ENCODE measurements at regions not wholly inside any gene's neighbourhood (a gene's known extent, or its start where the extent isn't known, plus 50 kb on each side); places are given as distances from the start of the nearest gene placed in this dataset.
"Not testable (repeated sequence)": the region's sequence is repeated elsewhere in the genome, so short reads cannot be mapped to it uniquely, and the experiment has no call there.

- not testable (repeated sequence) for H3K4me1 Mint-ChIP-seq (ENCODE audit: low read depth in 2 of 2); H3K27me3 Mint-ChIP-seq; H3K36me3 Mint-ChIP-seq (ENCODE audit: insufficient read depth); H3K4me3 Mint-ChIP-seq; H3K27ac Mint-ChIP-seq; H3K9me3 Mint-ChIP-seq; DNase-seq
- ATAC-seq (replicated peaks), result peak; percentile 58
Observed at GRCh38 chr1:206256935-206257334, 53.6 kb downstream of the SRGAP2 start.

- not testable (repeated sequence) for H3K4me3 Mint-ChIP-seq; H3K36me3 Mint-ChIP-seq (ENCODE audit: insufficient read depth); H3K27me3 Mint-ChIP-seq; H3K9me3 Mint-ChIP-seq; H3K27ac Mint-ChIP-seq; ATAC-seq (replicated peaks); H3K4me1 Mint-ChIP-seq (ENCODE audit: low read depth in 2 of 2); DNase-seq
Observed at GRCh38 chr1:206261473-206261872, 58.1 kb downstream of the SRGAP2 start.

- H3K27ac Mint-ChIP-seq; H3K27me3 Mint-ChIP-seq; H3K4me1 Mint-ChIP-seq (ENCODE audit: low read depth in 2 of 2); DNase-seq; H3K9me3 Mint-ChIP-seq; H3K36me3 Mint-ChIP-seq (ENCODE audit: insufficient read depth); H3K4me3 Mint-ChIP-seq; ATAC-seq (replicated peaks): not testable (repeated sequence)
Observed at GRCh38 chr1:206262424-206262823, 59.1 kb downstream of the SRGAP2 start.

GRCh38 chr1:206264916-206265315 lies 61.6 kb downstream of the SRGAP2 start:
- H3K4me1 Mint-ChIP-seq (ENCODE audit: low read depth in 2 of 2); ATAC-seq (replicated peaks); H3K27ac Mint-ChIP-seq; H3K4me3 Mint-ChIP-seq; H3K9me3 Mint-ChIP-seq; H3K36me3 Mint-ChIP-seq (ENCODE audit: insufficient read depth); DNase-seq; H3K27me3 Mint-ChIP-seq: not testable (repeated sequence)

GRCh38 chr1:206271153-206271552 lies 67.8 kb downstream of the SRGAP2 start:
- H3K27ac Mint-ChIP-seq; H3K9me3 Mint-ChIP-seq; ATAC-seq (replicated peaks); DNase-seq; H3K27me3 Mint-ChIP-seq; H3K36me3 Mint-ChIP-seq (ENCODE audit: insufficient read depth); H3K4me1 Mint-ChIP-seq (ENCODE audit: low read depth in 2 of 2); H3K4me3 Mint-ChIP-seq: not testable (repeated sequence)

GRCh38 chr1:206273104-206273503 lies 69.8 kb downstream of the SRGAP2 start:
- H3K4me3 Mint-ChIP-seq; H3K4me1 Mint-ChIP-seq (ENCODE audit: low read depth in 2 of 2); H3K27ac Mint-ChIP-seq; H3K9me3 Mint-ChIP-seq; ATAC-seq (replicated peaks); H3K27me3 Mint-ChIP-seq; DNase-seq; H3K36me3 Mint-ChIP-seq (ENCODE audit: insufficient read depth): not testable (repeated sequence)

GRCh38 chr1:206276143-206276542 lies 72.8 kb downstream of the SRGAP2 start:
- ATAC-seq (replicated peaks); DNase-seq; H3K27ac Mint-ChIP-seq; H3K27me3 Mint-ChIP-seq; H3K4me3 Mint-ChIP-seq; H3K4me1 Mint-ChIP-seq (ENCODE audit: low read depth in 2 of 2); H3K36me3 Mint-ChIP-seq (ENCODE audit: insufficient read depth); H3K9me3 Mint-ChIP-seq: not testable (repeated sequence)

GRCh38 chr1:206278683-206279082 lies 75.3 kb downstream of the SRGAP2 start:
- ATAC-seq (replicated peaks); DNase-seq; H3K9me3 Mint-ChIP-seq; H3K36me3 Mint-ChIP-seq (ENCODE audit: insufficient read depth); H3K27me3 Mint-ChIP-seq; H3K4me1 Mint-ChIP-seq (ENCODE audit: low read depth in 2 of 2); H3K4me3 Mint-ChIP-seq: not testable (repeated sequence)
- H3K27ac Mint-ChIP-seq, result peak overlapping the region in 1 of 2 donors; percentile 49

GRCh38 chr1:206280683-206281082 lies 77.3 kb downstream of the SRGAP2 start:
- H3K27ac Mint-ChIP-seq; H3K4me3 Mint-ChIP-seq; DNase-seq; ATAC-seq (replicated peaks); H3K4me1 Mint-ChIP-seq (ENCODE audit: low read depth in 2 of 2); H3K9me3 Mint-ChIP-seq; H3K27me3 Mint-ChIP-seq; H3K36me3 Mint-ChIP-seq (ENCODE audit: insufficient read depth): not testable (repeated sequence)

GRCh38 chr1:206281912-206282654 lies 78.7 kb downstream of the SRGAP2 start:
- H3K4me3 Mint-ChIP-seq, result peak overlapping the region in 1 of 2 donors; percentile 65
- not testable (repeated sequence) for H3K9me3 Mint-ChIP-seq; H3K4me1 Mint-ChIP-seq (ENCODE audit: low read depth in 2 of 2); DNase-seq; H3K27ac Mint-ChIP-seq; H3K27me3 Mint-ChIP-seq; H3K36me3 Mint-ChIP-seq (ENCODE audit: insufficient read depth)
- peak; percentile 66 for ATAC-seq (replicated peaks)

- H3K4me3 Mint-ChIP-seq; DNase-seq; H3K4me1 Mint-ChIP-seq (ENCODE audit: low read depth in 2 of 2); H3K36me3 Mint-ChIP-seq (ENCODE audit: insufficient read depth); ATAC-seq (replicated peaks); H3K27ac Mint-ChIP-seq; H3K27me3 Mint-ChIP-seq; H3K9me3 Mint-ChIP-seq: not testable (repeated sequence)
Observed at GRCh38 chr1:206285024-206285960, 82.0 kb downstream of the SRGAP2 start.

GRCh38 chr1:206287759-206288158 lies 84.4 kb downstream of the SRGAP2 start:
- ATAC-seq (replicated peaks); H3K4me1 Mint-ChIP-seq (ENCODE audit: low read depth in 2 of 2); H3K9me3 Mint-ChIP-seq; DNase-seq; H3K27me3 Mint-ChIP-seq; H3K27ac Mint-ChIP-seq; H3K36me3 Mint-ChIP-seq (ENCODE audit: insufficient read depth): not testable (repeated sequence)
- H3K4me3 Mint-ChIP-seq, result peak overlapping the region in 1 of 2 donors; percentile 72

GRCh38 chr1:206288453-206288852 lies 85.1 kb downstream of the SRGAP2 start:
- ATAC-seq (replicated peaks), result peak; percentile 94
- not testable (repeated sequence) for H3K36me3 Mint-ChIP-seq (ENCODE audit: insufficient read depth); DNase-seq; H3K27me3 Mint-ChIP-seq; H3K27ac Mint-ChIP-seq; H3K4me3 Mint-ChIP-seq; H3K9me3 Mint-ChIP-seq; H3K4me1 Mint-ChIP-seq (ENCODE audit: low read depth in 2 of 2)
